DMS79 treated with DMSO at 0.1 percent for 48 hours (cell line): ENCODE measurements at regions not wholly inside any gene's neighbourhood (a gene's known extent, or its start where the extent isn't known, plus 50 kb on each side); places are given as distances from the start of the nearest gene placed in this dataset.
"Not testable (repeated sequence)": the region's sequence is repeated elsewhere in the genome, so short reads cannot be mapped to it uniquely, and the experiment has no call there.

ENCODE experiments used
- DNase-seq: peaks from one replicate; lab custom pipeline; 2025; lab: John Stamatoyannopoulos, UW

GRCh38 chr2:239600001-239600593 lies 199.3 kb upstream of the HDAC4 start:
- DNase-seq: no peak

DNA sequence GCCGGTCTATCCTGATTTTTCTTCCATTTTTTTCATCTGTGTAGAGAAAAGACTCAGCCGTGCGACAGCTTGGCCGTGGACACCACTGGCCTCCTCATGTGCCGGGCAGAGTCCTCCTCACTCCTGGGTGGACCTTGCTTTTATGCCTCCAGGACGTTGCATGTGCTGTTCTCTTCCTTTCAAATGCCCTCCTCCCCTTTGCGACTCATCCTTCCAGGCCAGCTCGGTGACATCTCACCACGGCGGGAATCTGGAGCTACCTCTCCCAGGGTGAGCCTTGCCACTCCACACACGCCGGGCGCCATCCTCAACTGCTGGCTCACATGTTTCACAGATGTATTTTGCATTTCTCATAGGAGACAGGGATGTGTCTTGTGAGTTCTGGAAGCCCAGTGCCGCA lies 198.5 kb upstream of the HDAC4 start:
- no peak for DNase-seq

GRCh38 chr2:239598732-239599090 lies 197.9 kb upstream of the HDAC4 start:
- DNase-seq: no peak

GRCh38 chr2:239598011-239598731 lies 197.4 kb upstream of the HDAC4 start:
- DNase-seq: no peak

- no peak for DNase-seq
These were observed 196.4 kb upstream of the HDAC4 start for GRCh38 chr2:239597216-239597615.

DNA sequence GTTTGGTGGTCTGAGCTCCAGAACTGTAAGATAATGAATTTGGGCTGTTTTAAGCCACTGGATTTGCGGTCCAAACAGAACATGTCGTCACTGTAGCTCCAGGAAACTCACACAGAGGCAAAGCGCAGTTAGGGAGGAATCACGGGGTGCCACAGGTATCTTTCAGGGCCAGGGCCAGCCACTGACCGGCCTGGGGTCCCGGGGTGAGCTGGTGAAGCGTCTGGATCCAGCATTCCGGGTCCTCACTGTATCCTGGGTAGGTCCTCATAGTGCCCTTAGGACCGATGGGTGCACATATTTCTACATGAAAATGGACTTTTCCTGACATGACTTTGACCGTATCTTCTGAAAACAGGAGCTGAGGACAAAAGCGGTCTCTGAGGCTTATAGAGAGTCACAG lies 196.0 kb upstream of the HDAC4 start:
- no peak for DNase-seq

GRCh38 chr2:239596253-239596652 lies 195.4 kb upstream of the HDAC4 start:
- no peak for DNase-seq

GRCh38 chr2:239595726-239596125 lies 194.9 kb upstream of the HDAC4 start:
- no peak for DNase-seq

DNA sequence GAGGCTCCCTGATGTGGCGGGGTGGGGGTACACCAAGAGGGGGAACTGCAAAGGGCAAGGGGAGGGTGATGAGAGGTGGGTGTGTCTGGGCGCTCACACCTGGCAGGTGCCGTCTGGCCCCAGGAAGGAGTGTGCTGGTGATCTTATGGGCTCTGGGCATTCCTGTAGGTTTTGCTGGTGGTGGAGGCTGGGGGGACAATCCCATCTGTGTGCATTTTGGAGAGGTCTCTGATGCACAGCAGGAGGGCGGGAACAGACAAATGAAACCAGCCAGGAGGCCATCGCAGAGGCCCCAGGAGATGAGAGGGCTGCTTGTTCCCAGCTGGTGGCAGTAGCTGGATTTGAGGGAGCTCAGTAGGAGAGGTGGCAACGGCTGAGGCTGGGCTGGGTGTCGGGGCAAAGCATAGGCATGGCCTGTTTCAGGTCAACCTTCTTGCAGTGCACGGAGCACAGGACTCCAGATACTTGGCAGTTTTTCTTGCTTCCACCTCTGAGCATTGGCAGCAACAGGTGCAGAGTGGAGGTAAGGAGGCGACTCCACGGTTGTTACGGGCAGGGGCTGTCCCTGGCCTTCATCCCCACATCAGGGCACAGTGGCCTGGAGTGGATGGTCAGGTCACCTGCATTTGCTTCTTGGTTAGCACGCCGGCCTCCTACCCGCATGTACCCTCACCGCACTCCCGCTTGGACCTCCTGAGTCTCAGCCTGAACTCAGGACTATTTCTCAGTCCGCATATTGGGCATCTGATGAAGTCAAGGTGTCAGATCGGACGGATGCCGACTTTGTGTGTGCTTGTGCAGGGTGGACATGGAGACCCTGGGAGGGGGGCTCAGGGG lies 194.2 kb upstream of the HDAC4 start:
- DNase-seq: no peak

DNA sequence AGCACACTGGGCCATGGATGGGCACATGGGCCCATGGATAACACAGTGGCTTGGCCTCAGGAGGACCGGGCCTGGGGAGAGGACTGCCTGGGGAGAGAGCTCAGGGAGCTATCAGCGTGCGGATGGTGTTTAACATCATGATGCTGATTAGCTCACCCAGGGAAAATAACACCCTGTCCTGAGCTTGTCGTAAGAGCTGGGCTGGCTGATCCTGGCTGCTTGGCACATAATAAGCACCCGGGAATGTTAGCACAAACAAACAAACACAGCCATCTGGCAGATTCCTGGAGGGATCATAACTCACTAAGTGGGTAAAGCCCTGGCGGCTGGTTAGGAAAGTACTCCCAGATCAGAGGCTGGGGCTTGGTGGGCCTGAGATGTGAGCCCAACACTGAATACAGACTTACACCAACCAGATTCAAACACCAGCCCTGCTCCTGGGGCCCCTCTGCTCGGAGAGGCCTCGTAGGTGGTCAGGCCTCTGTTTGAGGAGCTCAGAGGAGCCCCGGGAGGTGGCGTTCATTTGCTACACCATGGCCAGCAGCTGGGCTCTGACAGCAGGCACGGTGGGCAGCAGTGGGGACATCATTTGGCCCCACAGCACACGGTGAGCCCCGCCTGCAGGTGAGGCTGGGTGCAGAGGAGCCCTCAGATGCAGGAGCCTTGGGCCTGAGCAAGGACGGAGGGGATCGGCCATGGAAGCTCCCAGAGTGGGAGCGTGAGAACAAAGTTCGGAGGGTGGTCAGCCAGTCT lies 193.4 kb upstream of the HDAC4 start:
- DNase-seq: no peak

DNA sequence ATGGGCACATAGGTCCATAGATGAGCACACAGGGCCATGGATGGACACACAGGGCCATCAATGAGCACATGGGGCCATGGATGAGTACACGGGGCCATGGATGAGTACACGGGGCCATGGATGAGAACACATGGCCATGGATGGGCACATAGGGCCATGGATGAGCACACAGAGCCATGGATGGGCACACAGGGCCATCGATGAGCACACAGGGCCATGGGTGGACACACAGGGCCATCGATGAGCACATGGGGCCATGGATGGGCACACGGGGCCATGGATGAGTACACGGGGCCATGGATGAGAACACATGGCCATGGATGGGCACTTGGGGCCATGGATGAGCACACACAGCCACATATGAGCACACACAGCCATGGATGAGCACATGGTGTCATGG lies 192.6 kb upstream of the HDAC4 start:
- no peak for DNase-seq

DNA sequence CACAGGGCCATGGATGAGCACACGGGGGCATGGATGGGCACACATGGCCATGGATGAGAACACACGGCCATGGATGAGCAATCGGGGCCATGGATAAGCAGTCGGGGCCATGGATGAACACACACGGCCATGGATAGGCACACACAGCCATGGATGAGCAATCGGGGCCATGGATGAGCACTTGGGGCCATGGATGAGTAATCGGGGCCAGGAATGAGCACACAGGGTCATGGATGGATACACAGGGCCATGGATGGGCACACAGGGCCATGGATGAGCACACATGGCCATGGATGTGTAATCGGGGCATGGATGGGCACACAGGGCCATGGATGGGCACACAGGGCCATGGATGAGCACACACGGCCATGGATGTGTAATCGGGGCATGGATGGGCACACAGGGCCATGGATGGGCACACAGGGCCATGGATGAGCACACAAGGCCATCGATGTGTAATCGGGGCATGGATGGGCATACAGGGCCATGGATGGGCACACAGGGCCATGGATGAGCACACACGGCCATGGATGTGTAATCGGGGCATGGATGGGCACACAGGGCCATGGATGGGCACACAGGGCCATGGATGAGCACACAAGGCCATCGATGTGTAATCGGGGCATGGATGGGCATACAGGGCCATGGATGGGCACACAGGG lies 191.9 kb upstream of the HDAC4 start:
- not testable (repeated sequence) for DNase-seq

- DNase-seq: no peak
These were observed 190.4 kb upstream of the HDAC4 start for GRCh38 chr2:239590995-239591915.

DNA sequence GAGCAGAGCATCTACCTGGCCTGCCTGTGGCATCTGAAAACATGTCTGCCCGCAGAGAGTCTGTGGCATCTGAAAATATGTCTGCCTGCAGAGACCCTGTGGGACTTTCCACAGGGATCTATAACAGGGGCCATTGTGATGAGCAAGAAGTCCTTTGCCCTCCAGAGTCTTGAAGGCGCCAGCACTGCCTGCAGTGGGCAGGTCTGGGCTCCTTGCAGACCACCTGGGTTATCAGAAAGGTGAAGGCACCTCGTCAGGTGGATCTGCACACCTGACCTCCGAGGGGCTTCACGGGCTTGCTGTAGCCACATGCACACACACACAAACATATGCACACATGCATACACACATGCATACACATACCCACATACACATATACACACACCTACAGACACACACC lies 189.5 kb upstream of the HDAC4 start:
- DNase-seq: no peak

DNA sequence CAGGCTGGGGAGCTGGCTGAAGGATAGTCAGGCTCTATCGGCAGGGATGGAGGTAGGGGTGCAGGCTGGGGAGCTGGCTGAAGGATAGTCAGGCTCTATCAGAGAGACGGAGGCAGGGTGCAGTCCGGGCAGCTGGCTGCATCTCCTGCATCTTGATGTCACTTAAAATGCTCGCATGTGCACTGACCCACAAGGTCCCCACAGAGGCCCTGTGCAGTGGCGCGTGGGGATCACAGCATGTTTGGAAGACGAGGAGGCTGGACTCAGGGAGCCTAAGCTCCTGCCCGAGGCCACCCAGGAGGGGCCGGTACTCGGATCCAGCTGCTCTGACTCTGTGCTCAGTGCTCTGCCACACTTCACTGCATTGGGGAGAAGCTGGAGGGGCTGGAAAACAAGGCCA lies 189.0 kb upstream of the HDAC4 start:
- no peak for DNase-seq

DNA sequence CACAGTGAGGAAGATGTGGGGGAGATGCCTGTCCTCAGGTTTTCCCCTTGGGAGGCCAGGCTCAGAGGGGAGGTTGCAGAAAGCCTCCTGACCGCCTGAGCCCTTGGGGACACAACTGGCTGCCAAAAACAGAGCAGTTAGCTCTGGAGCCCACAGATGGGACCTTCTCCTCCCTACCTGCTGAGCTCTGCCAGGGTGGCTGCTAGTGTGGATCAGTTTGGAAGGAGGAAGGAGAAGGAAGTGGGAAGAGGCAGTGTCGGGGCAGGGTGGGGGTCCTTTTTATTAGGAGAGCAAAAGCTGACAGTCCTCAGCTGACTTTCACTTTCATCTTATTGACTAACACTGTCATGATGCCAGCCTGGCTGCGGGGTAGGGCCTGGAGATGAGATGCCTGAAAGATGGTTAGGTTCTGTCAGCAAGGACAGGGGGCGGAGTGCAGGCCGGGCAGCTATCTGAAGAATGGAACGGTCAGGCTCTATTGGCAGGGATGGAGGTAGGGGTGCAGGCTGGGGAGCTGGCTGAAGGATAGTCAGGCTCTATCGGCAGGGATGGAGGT lies 188.5 kb upstream of the HDAC4 start:
- no peak for DNase-seq

GRCh38 chr2:239588451-239589269 lies 187.8 kb upstream of the HDAC4 start:
- DNase-seq: no peak

GRCh38 chr2:239587841-239588240 lies 187.0 kb upstream of the HDAC4 start:
- DNase-seq: no peak

- no peak for DNase-seq
These were observed 186.5 kb upstream of the HDAC4 start for GRCh38 chr2:239587311-239587731.
